ENCODE measurements at regions not wholly inside any gene's neighbourhood (a gene's known extent, or its start where the extent isn't known, plus 50 kb on each side); places are given as distances from the start of the nearest gene placed in this dataset.
"Not testable (repeated sequence)": the region's sequence is repeated elsewhere in the genome, so short reads cannot be mapped to it uniquely, and the experiment has no call there.

- TF ChIP-seq, protein P1, sequence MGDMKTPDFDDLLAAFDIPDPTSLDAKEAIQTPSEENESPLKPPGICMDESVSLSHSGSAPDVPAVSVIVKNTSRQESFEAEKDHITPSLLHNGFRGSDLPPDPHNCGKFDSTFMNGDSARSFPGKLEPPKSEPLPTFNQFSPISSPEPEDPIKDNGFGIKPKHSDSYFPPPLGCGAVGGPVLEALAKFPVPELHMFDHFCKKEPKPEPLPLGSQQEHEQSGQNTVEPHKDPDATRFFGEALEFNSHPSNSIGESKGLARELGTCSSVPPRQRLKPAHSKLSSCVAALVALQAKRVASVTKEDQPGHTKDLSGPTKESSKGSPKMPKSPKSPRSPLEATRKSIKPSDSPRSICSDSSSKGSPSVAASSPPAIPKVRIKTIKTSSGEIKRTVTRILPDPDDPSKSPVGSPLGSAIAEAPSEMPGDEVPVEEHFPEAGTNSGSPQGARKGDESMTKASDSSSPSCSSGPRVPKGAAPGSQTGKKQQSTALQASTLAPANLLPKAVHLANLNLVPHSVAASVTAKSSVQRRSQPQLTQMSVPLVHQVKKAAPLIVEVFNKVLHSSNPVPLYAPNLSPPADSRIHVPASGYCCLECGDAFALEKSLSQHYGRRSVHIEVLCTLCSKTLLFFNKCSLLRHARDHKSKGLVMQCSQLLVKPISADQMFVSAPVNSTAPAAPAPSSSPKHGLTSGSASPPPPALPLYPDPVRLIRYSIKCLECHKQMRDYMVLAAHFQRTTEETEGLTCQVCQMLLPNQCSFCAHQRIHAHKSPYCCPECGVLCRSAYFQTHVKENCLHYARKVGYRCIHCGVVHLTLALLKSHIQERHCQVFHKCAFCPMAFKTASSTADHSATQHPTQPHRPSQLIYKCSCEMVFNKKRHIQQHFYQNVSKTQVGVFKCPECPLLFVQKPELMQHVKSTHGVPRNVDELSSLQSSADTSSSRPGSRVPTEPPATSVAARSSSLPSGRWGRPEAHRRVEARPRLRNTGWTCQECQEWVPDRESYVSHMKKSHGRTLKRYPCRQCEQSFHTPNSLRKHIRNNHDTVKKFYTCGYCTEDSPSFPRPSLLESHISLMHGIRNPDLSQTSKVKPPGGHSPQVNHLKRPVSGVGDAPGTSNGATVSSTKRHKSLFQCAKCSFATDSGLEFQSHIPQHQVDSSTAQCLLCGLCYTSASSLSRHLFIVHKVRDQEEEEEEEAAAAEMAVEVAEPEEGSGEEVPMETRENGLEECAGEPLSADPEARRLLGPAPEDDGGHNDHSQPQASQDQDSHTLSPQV (IDR thresholded peaks at IDR 0.05) = no peak
- TF ChIP-seq ZNF121 (CRISPR knock-in tag; conservative IDR thresholded peaks at IDR 0.05) = no peak
- TF ChIP-seq MITF (IDR thresholded peaks at IDR 0.05) = no peak
These were observed 244.0 kb upstream of the SFSWAP start (continued) for GRCh38 chr12:131466932-131467331.

DNA sequence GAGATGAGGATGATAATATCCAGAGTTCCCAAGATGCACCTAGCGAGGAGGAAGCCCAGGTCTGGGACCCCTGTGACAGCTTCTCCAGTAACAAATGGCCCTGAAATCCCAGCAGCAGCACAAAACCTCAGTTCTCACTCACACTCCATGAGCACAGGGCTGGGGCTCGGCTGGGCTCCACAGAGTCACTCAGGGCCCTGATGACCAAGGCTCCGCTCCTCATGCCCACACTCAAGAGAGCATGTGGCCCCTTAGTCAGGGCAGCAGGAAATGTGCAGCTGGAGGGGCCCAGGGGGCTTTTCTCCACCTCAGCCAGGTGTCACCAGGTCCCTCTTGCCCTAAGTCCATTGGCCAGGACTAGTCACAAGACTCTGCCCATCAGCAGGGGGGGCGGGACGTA lies 242.7 kb upstream of the SFSWAP start:
- CTCF ChIA-PET (ENCODE audit: low intra/inter-chr PET ratio) = no interaction called here
- no peak for ATAC-seq
- Histone ChIP-seq H3K4me3 (no peak overlapping the region), H4K20me1 (replicated peaks; ENCODE audit: control insufficient read depth, insufficient read depth, low read length) (no peaks in the 10 kb centered on the region), H3K9ac (ENCODE audit: insufficient read depth in 1 of 2, low read depth in 2 of 2, low read length in 2 of 2) (no peak overlapping the region), H3K27me3 (ENCODE audit: control insufficient read depth in 2 of 2, insufficient read depth in 2 of 2, low read length in 2 of 2) (peaks cover 8 to 45% of the 10 kb centered on the region in 2 experiments; a peak in 3 of 5 replicates), H3K9me1 (ENCODE audit: control insufficient read depth, insufficient read depth, low read length) (no peaks in the 10 kb centered on the region), H3K4me1 (replicated peaks in 1 of 2; ENCODE audit: control insufficient read depth in 2 of 2, insufficient read depth in 2 of 2, low read length in 2 of 2) (peaks cover 8 to 16% of the 10 kb centered on the region in 2 experiments; a peak in 3 of 5 replicates), H3K79me2 (ENCODE audit: control insufficient read depth, insufficient read depth, low read length) (no peaks in the 10 kb centered on the region), H3K27ac (ENCODE audit: extremely low read depth, low read depth, low read length) (no peak overlapping the region), H3K9me3 (replicated peaks; ENCODE audit: control insufficient read depth, insufficient read depth, low read depth, low read length) (no peaks in the 10 kb centered on the region), H2AFZ (ENCODE audit: low read depth, low read length) (no peak overlapping the region), H3K4me2 (ENCODE audit: insufficient read depth, low read length) (no peak overlapping the region), H3K36me3 (ENCODE audit: control insufficient read depth, insufficient read depth, low read length) (no peaks in the 10 kb centered on the region)
- in situ Hi-C loops (cut with MboI) = no loop called here
- POLR2A ChIA-PET = no interaction called here
- intact Hi-C loops (cut with micrococcal nuclease) = no loop called here
- TF ChIP-seq ZNF316 (IDR thresholded peaks at IDR 0.05) = no peak
- no peak for FAIRE-seq
- no TSS peak for BruUV-seq (replicated peaks)
- DNase-seq (ENCODE audit: extremely low read depth in 1 of 4, low spot score in 3 of 4) = no peak
- 2% methylated on average over 5 of the region's 5 CpGs for WGBS (ENCODE audit: insufficient coverage, low coverage, missing lambda C conversion rate)

DNA sequence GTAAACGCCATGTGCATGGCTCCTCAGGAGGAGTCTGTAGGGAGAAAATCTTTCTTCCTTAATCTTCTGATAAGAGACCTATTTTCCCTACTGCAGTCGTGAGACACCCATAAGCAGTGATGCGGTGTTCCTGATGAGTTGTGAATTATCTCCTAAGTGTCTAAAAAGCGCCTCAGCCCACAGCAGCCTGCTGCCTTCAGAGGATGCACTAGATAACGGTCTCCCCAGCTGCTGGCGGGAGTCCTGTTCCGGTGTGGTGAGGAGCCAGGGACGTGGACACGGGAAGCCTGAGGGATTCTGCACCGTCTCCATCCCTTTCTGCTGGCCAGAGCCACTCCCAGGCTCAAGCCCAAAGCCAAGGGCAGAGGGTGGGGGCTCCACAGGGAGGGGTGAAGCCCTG lies 240.9 kb upstream of the SFSWAP start:
- DNase-seq (ENCODE audit: extremely low read depth in 1 of 4, low spot score in 3 of 4); H3K4me2 ChIP-seq (ENCODE audit: insufficient read depth, low read length); H3K9me3 ChIP-seq (replicated peaks; ENCODE audit: control insufficient read depth, insufficient read depth, low read depth, low read length); H3K36me3 ChIP-seq (ENCODE audit: control insufficient read depth, insufficient read depth, low read length); H3K9ac ChIP-seq (ENCODE audit: insufficient read depth in 1 of 2, low read depth in 2 of 2, low read length in 2 of 2); H2AFZ ChIP-seq (ENCODE audit: low read depth, low read length); H3K4me3 ChIP-seq; POLR2A ChIA-PET; BruUV-seq (replicated peaks); H4K20me1 ChIP-seq (replicated peaks; ENCODE audit: control insufficient read depth, insufficient read depth, low read length); intact Hi-C loops (cut with micrococcal nuclease); H3K9me1 ChIP-seq (ENCODE audit: control insufficient read depth, insufficient read depth, low read length); H3K27ac ChIP-seq (ENCODE audit: extremely low read depth, low read depth, low read length); CTCF ChIA-PET (ENCODE audit: low intra/inter-chr PET ratio); H3K79me2 ChIP-seq (ENCODE audit: control insufficient read depth, insufficient read depth, low read length); ATAC-seq: not testable (repeated sequence)
- Histone ChIP-seq H3K27me3 (ENCODE audit: control insufficient read depth in 2 of 2, insufficient read depth in 2 of 2, low read length in 2 of 2) (peaks cover 11 to 57% of the 10 kb centered on the region in 2 experiments; a peak in 3 of 5 replicates), H3K4me1 (replicated peaks in 1 of 2; ENCODE audit: control insufficient read depth in 2 of 2, insufficient read depth in 2 of 2, low read length in 2 of 2) (peaks cover 4 to 15% of the 10 kb centered on the region in 2 experiments; a peak in 3 of 5 replicates)
- FAIRE-seq = peak; percentile 23
- WGBS (ENCODE audit: insufficient coverage, low coverage, missing lambda C conversion rate) = 0% methylated on average over 2 of the region's 10 CpGs
- in situ Hi-C loops (cut with MboI) = loop anchor here (5.0 kb wide), 1 partner anchor 268 kb away; no protein-coding TSS in a partner anchor
